Uterus (tissue), 3 donors: ENCODE measurements at regions not wholly inside any gene's neighbourhood (a gene's known extent, or its start where the extent isn't known, plus 50 kb on each side); places are given as distances from the start of the nearest gene placed in this dataset.
"Not testable (repeated sequence)": the region's sequence is repeated elsewhere in the genome, so short reads cannot be mapped to it uniquely, and the experiment has no call there.

Experiments used
- DNase-seq, 2 donors: peaks; one replicate each; pipeline ENCODE4 v3.0.0-alpha.2; 2019 to 2020
- H3K27ac ChIP-seq, 2 donors: fragments of 200-600 bp; sonication (generic); 1 replicate in 1 of 2; 2 replicates in 1 of 2; pipeline ENCODE4 v1.5.1; 2016 to 2018
- H3K27me3 ChIP-seq, 2 donors: fragments of 200-600 bp; sonication (generic); one replicate each; pipeline ENCODE4 v1.5.1; 2018 to 2019; ENCODE audit warnings: control low read depth in 1 of 2
- H3K36me3 ChIP-seq, 2 donors: fragments of 200-600 bp; sonication (generic); one replicate each; pipeline ENCODE4 v1.5.1; 2019; ENCODE audit warnings: control low read depth in 1 of 2
- H3K4me1 ChIP-seq, 2 donors: fragments of 200-600 bp; sonication (generic); one replicate each; pipeline ENCODE4 v1.5.1; 2018 to 2019; ENCODE audit warnings: control low read depth in 1 of 2
- H3K4me3 ChIP-seq, 2 donors: fragments of 200-600 bp; sonication (generic); 1 replicate in 1 of 2; 2 replicates in 1 of 2; pipeline ENCODE4 v1.5.1; 2018 to 2019; ENCODE audit warnings: mild to moderate bottlenecking in 1 of 2
- H3K9me3 ChIP-seq, 2 donors: fragments of 200-600 bp; sonication (generic); one replicate each; pipeline ENCODE4 v1.5.1; 2019; ENCODE audit warnings: control low read depth in 1 of 2
- POLR2A ChIP-seq, 2 donors: fragments of 450-650 bp; IDR thresholded peaks; one replicate each; pipeline ENCODE4 v1.6.1; 2016; ENCODE audit warnings: antibody characterized with exemption in 2 of 2, mild to moderate bottlenecking in 1 of 2, moderate library complexity in 1 of 2
- intact Hi-C: fragments of 100-400 bp; cut with DNase I; formaldehyde crosslinking; loops from one replicate; pipeline ENCODE4 v1.15.1; 2023; ENCODE audit warnings: low total_unique reads
- TF ChIP-seq, protein P1 (sequence below), 4 experiments: fragments of 200-600 bp in 2 of 4; fragments of 450-650 bp in 2 of 4; sonication (generic) in 2 of 4; IDR thresholded peaks; one replicate each; pipeline ENCODE4 v1.5.1; 2016 to 2019; ENCODE audit warnings: antibody characterized with exemption in 4 of 4, mild to moderate bottlenecking in 2 of 4, moderate library complexity in 1 of 4
- donor health status: DM: yes; HTN: yes; CAD: no.

DNA sequence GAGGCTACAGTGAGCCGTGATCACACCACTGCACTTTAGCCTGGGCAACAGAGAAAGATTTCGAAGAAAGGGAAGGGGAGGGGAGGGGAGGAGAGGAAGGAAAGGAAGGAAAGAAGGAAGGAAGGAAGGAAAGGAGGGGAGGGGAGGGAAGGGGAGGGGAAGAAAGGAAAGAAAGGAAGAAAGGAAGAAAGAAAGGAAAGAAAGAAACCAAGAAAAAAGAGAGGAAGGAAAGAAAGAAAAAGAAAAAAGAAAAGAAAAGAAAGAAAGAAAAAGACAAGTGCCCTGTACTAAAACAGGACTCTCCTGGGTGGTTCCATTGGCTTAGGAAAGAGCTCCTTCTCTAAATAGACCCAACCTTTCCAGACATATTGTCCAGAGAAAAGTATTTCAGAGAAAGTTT, 136.6 kb downstream of the PXDC1 start:
- Histone ChIP-seq H3K36me3 (no peaks in the 10 kb centered on the region), H3K9me3 (no peaks in the 10 kb centered on the region), H3K27ac (no peak overlapping the region), H3K27me3 (no peaks in the 10 kb centered on the region), H3K4me1 (no peaks in the 10 kb centered on the region), H3K4me3 (no peak overlapping the region)
- intact Hi-C loops, result no loop called here
- TF ChIP-seq, protein P1, sequence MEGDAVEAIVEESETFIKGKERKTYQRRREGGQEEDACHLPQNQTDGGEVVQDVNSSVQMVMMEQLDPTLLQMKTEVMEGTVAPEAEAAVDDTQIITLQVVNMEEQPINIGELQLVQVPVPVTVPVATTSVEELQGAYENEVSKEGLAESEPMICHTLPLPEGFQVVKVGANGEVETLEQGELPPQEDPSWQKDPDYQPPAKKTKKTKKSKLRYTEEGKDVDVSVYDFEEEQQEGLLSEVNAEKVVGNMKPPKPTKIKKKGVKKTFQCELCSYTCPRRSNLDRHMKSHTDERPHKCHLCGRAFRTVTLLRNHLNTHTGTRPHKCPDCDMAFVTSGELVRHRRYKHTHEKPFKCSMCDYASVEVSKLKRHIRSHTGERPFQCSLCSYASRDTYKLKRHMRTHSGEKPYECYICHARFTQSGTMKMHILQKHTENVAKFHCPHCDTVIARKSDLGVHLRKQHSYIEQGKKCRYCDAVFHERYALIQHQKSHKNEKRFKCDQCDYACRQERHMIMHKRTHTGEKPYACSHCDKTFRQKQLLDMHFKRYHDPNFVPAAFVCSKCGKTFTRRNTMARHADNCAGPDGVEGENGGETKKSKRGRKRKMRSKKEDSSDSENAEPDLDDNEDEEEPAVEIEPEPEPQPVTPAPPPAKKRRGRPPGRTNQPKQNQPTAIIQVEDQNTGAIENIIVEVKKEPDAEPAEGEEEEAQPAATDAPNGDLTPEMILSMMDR (IDR thresholded peaks at IDR 0.05), result no peak
- no peak for TF ChIP-seq POLR2A (IDR thresholded peaks at IDR 0.05)
- DNase-seq, result no peak

DNA sequence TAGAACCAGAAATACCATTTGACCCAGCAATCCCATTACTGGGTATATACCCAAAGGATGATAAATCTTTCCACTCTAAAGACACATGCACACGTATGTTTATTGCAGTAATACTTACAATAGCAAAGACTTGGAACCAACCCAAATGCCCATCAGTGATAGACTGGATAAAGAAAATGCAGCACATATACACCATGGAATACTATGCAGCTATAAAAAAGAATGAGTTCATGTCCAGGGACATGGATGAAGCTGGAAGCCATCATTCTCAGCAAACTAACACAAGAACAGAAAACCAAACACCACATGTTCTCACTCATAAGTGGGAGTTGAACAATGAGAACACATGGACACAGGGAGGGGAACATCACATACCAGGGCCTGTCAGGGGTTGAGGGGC, 137.9 kb downstream of the PXDC1 start:
- H3K9me3 ChIP-seq, intact Hi-C loops, H3K36me3 ChIP-seq, DNase-seq, H3K27me3 ChIP-seq, H3K4me1 ChIP-seq, H3K4me3 ChIP-seq: not testable (repeated sequence)
- H3K27ac ChIP-seq, result peak overlapping the region in 1 of 2 donors; percentile 37

DNA sequence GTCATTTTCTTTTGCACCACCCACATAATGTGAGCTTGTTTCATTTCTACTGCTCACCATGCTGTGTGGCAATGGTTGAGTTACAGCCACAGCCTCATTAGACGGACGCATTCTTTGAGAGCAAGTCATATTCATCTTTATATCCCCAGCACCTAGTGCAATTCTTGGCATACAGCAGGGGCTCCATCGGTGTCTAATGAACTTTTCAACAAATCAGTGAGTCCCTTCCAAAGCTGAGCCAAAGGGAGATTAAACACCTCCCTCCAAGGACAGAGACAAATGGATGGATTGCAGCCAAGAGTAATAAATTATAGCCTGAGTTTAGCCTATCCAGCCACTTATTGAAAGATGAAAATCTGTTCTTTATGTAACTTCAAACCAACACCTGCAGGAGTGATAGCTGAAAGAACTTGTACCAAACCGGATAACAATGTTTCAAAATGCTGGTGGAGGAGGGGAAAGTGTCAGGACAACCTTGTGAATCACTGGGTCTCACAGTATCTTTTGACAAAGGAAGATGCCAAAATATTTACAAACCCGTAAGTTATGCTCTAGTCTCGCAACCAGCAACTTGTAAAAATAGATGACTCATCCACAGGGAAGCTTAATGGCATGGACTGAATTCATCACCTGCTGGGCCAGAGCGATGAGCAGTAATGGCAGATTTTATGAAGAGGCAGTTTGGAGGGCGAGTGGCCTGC, 139.0 kb downstream of the PXDC1 start:
- intact Hi-C loops, result no loop called here
- Histone ChIP-seq H3K27me3 (no peaks in the 10 kb centered on the region), H3K27ac (peak overlapping the region in 1 of 2 donors; percentile 53), H3K4me1 (no peaks in the 10 kb centered on the region), H3K36me3 (no peaks in the 10 kb centered on the region), H3K9me3 (no peaks in the 10 kb centered on the region), H3K4me3 (no peak overlapping the region)
- DNase-seq, result peak in 1 of 2 donors; percentile 37
- TF ChIP-seq POLR2A (IDR thresholded peaks at IDR 0.05), result no peak
- TF ChIP-seq, protein P1 (IDR thresholded peaks at IDR 0.05), result no peak

DNA sequence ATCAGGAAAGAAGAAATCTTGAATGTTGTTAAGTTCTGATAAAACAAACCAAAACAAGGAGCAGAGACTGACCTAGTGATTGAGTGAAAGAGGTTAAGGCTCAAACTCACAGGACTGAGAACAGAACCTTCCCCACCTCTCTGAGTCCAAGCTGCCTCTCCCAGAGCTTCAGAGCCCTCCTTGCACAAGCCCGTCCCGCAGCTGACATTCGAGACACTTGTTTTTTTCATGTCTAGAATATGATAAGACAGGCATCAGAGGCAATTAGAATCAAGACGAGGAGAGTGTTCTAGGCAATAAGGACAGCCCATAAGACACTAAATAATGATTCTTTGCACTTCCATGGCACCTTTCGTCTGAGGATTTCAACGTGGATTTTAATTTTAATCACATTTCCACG, 140.6 kb downstream of the PXDC1 start:
- no peak overlapping the region for H3K4me3 ChIP-seq
- TF ChIP-seq POLR2A (IDR thresholded peaks at IDR 0.05), result no peak
- TF ChIP-seq, protein P1 (IDR thresholded peaks at IDR 0.05), result no peak
- DNase-seq, result no peak
- intact Hi-C loops, result no loop called here
- H3K27me3 ChIP-seq, result no peaks in the 10 kb centered on the region
- no peaks in the 10 kb centered on the region for H3K4me1 ChIP-seq
- no peaks in the 10 kb centered on the region for H3K36me3 ChIP-seq
- peak overlapping the region in 1 of 2 donors; percentile 18 for H3K27ac ChIP-seq
- no peaks in the 10 kb centered on the region for H3K9me3 ChIP-seq

DNA sequence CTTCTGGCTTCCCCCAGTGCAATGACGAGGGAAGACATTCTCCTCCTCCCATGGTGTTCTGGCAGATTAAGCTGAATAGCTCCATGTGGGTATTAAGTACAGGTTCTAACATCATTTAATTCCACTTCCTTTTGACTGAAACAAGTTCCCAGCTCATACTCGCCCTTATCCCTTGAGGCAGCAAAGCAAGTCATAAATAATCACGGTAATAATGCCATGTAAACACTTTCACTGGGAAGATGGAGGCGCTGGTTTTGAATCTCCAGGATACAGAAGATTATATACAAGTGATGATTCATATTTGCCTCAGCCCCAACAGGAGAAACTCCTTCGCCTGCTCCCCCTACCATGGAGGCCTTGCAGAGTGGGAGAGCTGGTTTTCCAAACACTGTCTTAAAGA, 141.3 kb downstream of the PXDC1 start:
- Histone ChIP-seq H3K27me3 (no peaks in the 10 kb centered on the region), H3K4me3 (no peak overlapping the region), H3K36me3 (no peaks in the 10 kb centered on the region), H3K9me3 (no peaks in the 10 kb centered on the region), H3K27ac (peak overlapping the region in 1 of 2 donors; percentile 18), H3K4me1 (no peaks in the 10 kb centered on the region)
- intact Hi-C loops, result no loop called here
- TF ChIP-seq, protein P1 (IDR thresholded peaks at IDR 0.05), result no peak
- TF ChIP-seq POLR2A (IDR thresholded peaks at IDR 0.05), result no peak
- DNase-seq, result peak in 1 of 2 donors; percentile 29
